Cardiac fibroblast (primary cell): ENCODE measurements at regions not wholly inside any gene's neighbourhood (a gene's known extent, or its start where the extent isn't known, plus 50 kb on each side); places are given as distances from the start of the nearest gene placed in this dataset.

Source experiments
- DNase-seq, 2 donors: peaks; one replicate each; pipeline versions ENCODE4 v3.0.0 to v3.0.0-alpha.2; 2010; ENCODE audit warnings: low read depth in 2 of 2
- H3K4me3 ChIP-seq, 2 donors: replicated peaks in 1 of 2; 1 replicate in 1 of 2; 2 replicates in 1 of 2; pipeline ENCODE4 v1.5.1; 2011; ENCODE audit warnings: low read depth in 2 of 2, low read length in 2 of 2, mild to moderate bottlenecking in 2 of 2, moderate library complexity in 1 of 2
- TF ChIP-seq, protein P1 (sequence below): IDR thresholded peaks from one replicate; pipeline ENCODE4 v1.5.1; 2011; ENCODE audit warnings: low read depth, mild to moderate bottlenecking, low read length, inconsistent platforms

DNA sequence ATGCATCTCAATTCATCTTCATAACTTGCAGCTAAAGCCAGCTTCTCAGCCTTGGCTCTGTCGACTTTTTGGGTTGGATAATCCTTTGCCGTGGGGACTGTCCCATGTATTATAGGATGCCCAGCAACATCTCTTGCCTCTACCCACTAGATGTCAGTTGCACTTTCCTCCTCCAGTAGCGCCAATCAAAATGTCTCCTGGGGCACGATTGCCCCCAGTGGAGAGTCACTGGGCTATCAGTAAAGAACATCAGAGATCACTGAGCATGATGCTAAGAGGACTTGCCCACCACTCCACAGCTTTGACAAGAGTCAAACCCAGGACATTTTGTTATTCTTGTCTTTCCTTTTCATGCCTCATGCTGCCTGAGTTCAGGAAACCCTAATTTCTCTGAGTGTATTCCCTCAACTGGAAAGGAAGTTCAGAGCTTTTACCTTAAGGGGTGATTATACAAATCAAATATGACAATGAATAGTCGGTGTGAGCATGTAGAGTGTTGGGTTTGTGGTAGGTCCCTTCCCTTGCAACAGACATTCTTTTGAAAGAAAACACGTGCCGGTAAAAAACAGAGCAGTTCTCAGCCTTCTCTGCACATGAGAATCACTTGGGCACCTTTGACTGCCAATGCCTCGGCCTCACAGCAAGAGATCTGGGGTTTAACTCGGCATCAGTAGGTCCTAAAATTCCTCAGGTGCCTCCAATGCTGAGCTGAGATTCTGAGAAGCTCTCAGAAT is 980.6 kb downstream of the VRK1 start:
- TF ChIP-seq, protein P1, sequence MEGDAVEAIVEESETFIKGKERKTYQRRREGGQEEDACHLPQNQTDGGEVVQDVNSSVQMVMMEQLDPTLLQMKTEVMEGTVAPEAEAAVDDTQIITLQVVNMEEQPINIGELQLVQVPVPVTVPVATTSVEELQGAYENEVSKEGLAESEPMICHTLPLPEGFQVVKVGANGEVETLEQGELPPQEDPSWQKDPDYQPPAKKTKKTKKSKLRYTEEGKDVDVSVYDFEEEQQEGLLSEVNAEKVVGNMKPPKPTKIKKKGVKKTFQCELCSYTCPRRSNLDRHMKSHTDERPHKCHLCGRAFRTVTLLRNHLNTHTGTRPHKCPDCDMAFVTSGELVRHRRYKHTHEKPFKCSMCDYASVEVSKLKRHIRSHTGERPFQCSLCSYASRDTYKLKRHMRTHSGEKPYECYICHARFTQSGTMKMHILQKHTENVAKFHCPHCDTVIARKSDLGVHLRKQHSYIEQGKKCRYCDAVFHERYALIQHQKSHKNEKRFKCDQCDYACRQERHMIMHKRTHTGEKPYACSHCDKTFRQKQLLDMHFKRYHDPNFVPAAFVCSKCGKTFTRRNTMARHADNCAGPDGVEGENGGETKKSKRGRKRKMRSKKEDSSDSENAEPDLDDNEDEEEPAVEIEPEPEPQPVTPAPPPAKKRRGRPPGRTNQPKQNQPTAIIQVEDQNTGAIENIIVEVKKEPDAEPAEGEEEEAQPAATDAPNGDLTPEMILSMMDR, result no peak
- H3K4me3 ChIP-seq, result no peak overlapping the region

DNA sequence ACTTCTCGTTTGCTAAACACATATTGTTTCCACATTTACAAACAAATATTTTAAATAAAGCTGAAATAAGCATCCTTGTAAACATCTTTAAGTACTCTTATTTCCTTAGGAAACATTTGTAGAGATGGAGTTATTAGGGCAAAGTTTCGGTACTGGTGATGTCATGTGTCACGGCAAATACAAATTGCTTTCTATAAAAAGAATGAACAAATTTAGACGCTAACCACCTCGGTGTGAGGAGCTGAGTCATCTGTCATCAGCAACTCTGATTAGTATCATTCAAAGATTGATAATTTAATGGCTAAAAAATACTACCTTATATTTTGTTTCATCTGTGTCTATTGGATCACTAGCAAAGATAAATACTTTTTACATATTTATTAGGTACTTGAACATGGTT is 982.0 kb downstream of the VRK1 start:
- H3K4me3 ChIP-seq, result no peak overlapping the region
- TF ChIP-seq, protein P1, result no peak
- no peak for DNase-seq

More for the DNA sequence above, 980.6 kb downstream of the VRK1 start:
- DNase-seq, result no peak

DNA sequence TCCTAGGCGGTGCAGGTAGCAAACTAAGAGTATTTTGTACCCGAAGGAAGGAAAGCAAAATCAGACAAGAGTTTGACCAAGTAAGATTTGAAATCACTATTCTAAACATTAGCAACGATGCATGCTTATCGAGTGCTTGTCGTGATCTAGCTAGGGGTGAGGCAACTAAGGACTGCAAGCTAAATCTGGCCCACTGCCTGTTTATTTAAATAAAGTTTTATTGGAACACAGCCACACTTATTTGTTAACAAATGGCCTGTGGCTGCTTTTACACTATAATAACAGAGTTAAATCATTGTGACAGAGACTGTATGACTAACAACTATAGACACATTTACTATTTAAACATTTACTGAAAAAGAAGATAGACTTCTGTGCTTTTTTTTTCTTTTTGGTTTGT is 983.6 kb downstream of the VRK1 start:
- DNase-seq, result no peak
- no peak overlapping the region for H3K4me3 ChIP-seq
- TF ChIP-seq, protein P1, result no peak

DNA sequence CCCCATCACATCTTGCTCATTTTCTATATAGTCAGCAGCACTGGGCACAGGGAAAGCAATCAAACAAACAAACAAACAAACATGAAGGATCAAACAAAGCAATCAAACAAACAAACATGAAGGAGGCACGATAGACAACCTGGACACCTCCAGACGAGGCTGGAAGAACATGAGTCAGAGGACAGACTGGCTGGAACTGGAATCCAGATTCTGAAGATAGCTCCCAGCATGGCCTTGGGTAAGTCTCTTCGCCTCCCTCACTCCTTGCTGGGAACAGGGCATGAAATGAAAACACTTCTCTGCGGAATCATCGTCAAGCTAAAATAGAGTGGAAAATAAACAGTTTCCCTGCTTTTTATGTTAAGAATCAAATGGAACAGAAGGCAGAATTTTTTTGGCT is 984.8 kb downstream of the VRK1 start:
- TF ChIP-seq, protein P1, result no peak

DNA sequence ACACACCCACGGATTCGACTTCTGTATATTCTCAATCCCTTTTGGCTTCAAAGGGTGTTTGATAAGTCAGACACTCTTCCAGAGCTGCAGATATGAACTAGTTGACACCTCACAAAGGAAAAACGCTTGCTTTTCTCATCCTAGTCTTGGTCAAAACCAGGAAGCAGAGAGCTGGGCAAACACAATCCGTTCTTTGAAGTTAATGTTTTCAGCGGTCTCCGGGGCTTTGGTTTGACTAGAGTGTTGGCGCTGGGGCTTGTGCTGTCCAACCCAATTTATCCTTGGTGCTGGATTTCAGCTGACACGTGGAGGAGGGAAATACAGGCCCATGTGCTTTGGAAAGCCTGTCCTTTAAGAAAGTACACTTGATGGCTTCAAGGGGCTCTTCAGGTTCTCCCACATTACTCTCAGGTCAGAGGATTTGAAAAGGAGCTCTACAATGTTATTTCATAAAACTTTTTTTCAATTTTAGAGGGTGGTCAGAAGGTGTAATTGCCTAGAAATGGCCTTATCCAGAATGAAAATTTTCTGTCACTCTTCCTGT is 985.8 kb downstream of the VRK1 start:
- TF ChIP-seq, protein P1, result no peak
- DNase-seq, result no peak
- H3K4me3 ChIP-seq, result no peak overlapping the region

More for the DNA sequence above, 984.8 kb downstream of the VRK1 start:
- H3K4me3 ChIP-seq, result no peak overlapping the region
- DNase-seq, result no peak

DNA sequence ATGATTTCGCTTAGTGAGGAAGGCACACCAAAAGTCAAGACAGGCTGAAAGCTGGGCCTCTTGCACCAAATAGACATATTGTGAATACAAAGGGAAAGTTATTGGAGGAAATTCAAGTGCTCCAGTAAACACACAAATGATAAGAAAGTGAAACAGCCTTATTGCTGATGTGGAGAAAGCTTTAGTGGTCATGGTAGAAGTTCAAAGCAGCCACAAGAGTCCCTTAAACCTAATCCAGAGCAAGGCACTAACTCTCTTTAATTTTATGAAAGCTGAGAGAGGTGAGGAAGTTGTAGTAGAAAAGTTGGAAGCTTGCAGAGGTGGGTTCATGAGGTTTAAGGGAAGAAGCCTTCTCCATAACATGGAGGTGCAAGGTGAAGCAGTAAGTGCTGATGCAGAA is 988.3 kb downstream of the VRK1 start:
- no peak overlapping the region for H3K4me3 ChIP-seq
- no peak for DNase-seq
- TF ChIP-seq, protein P1, result no peak

DNA sequence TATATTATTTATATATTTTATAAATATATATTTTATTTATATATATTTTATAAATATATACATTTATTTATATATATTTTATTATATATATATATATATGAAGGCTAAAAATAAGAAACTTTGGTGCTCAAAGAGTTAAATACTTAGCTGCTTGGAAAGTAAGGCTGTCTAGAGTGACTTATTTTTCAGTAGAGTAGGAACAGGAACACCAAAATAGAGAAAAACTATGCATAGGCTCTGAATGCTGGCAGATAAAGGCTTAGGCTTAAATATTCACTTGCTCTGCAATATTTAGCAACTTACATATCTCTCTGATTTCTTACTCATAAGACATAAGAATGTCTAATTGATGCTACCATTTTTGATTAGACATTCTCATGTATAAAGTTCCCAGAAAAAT is 991.2 kb downstream of the VRK1 start:
- TF ChIP-seq, protein P1, result no peak

More for the DNA sequence above, 991.2 kb downstream of the VRK1 start:
- DNase-seq, result no peak
- H3K4me3 ChIP-seq, result no peak overlapping the region
